Kidney epithelial cell (primary cell): ENCODE measurements at regions not wholly inside any gene's neighbourhood (a gene's known extent, or its start where the extent isn't known, plus 50 kb on each side); places are given as distances from the start of the nearest gene placed in this dataset.

Experiments used
- DNase-seq: peaks from one replicate; pipeline ENCODE4 v3.0.0-alpha.2; 2010; ENCODE audit warnings: low read depth
- H3K27me3 ChIP-seq: 2 replicates; pipeline ENCODE4 v1.6.0; 2011; ENCODE audit warnings: low read length; ENCODE audit not compliant: control insufficient read depth, insufficient read depth
- H3K36me3 ChIP-seq: 2 replicates; pipeline ENCODE4 v1.5.1; 2011; ENCODE audit warnings: low read length; ENCODE audit not compliant: control insufficient read depth, insufficient read depth
- H3K4me3 ChIP-seq: 2 replicates; pipeline ENCODE4 v1.5.1; 2011; ENCODE audit warnings: low read depth, mild to moderate bottlenecking, control low read depth, low read length
- CTCF ChIP-seq: IDR thresholded peaks from 2 replicates; pipeline ENCODE4 v1.5.1; 2011; ENCODE audit warnings: mild to moderate bottlenecking, moderate library complexity, low read length, control low read depth, inconsistent platforms; ENCODE audit not compliant: insufficient read depth, poor library complexity, severe bottlenecking

GRCh38 chr12:116650585-116651087, 87.2 kb downstream of the SPRING1 start:
- TF ChIP-seq CTCF, result no peak
- no peak overlapping the region for H3K4me3 ChIP-seq
- no peaks in the 10 kb centered on the region for H3K36me3 ChIP-seq
- H3K27me3 ChIP-seq, result peaks cover 16% of the 10 kb centered on the region
- no peak for DNase-seq

- peaks cover 12% of the 10 kb centered on the region for H3K27me3 ChIP-seq
- no peak overlapping the region for H3K4me3 ChIP-seq
- no peaks in the 10 kb centered on the region for H3K36me3 ChIP-seq
- TF ChIP-seq CTCF, result no peak
- DNase-seq, result no peak
Measured at GRCh38 chr12:116650062-116650461, 87.8 kb downstream of the SPRING1 start.

DNA sequence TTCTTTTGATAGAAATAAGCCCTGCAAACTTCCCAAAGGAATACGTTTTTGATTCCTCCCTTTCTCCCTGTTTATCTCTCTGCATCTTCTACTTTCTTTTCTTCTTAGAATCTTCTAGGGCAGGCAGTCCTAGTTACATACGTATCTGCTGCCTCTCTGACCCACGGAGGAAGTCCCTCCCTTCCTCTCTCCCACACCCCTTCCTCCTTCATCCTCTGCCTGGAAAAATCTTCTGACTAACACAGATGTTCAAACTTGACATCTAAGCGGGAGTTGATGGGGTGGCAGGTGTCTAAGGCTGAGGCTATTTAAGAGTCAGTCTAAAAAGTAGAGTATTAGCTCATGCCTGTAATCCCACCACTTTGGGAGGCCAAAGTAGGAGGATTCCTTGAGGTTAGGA, 88.6 kb downstream of the MAP1LC3B2 start:
- DNase-seq, result no peak
- no peak overlapping the region for H3K4me3 ChIP-seq
- H3K36me3 ChIP-seq, result no peaks in the 10 kb centered on the region
- H3K27me3 ChIP-seq, result peaks cover 12% of the 10 kb centered on the region
- TF ChIP-seq CTCF, result no peak

DNA sequence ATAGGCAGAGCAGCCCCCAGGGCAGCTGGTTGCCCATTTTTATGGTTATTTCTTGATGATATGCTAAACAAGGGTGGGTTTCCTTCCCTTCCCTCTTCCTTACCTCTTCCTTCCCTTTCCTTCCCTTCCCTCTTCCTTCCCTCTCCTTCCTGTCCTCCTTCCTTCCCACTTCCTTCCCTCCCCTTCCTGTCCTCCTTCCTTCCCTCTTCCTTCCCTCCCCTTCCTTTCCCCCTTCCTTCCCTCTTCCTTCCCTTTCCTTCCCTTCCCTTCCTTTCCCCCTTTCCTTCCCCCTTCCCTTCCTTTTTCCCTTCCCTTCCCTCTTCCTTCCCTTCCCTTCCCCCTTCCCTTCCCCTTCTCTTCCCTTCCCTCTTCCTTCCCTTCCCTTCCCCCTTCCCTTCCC, 87.7 kb downstream of the MAP1LC3B2 start:
- Histone ChIP-seq H3K27me3 (peaks cover 12% of the 10 kb centered on the region), H3K36me3 (no peaks in the 10 kb centered on the region), H3K4me3 (no peak overlapping the region)
- DNase-seq, result no peak
- no peak for TF ChIP-seq CTCF

DNA sequence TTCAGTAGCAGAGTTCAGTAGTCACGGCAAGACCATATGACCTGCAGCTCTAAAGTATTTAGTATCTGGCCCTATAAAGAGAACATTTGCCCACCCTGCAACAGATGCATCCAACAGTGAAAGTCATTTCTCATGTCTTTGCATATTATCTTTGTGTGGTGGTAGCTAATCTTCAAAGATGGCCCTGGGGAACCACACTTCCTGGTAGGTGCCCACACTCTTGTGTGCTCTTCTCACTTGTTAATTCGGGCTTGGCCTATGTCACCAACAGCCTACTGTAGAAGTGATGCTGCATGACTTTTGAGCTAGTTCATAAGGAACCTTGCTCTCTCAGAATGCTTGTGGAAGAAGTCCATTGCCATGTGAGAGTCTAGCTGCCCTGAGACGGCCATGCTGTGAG, 85.6 kb downstream of the MAP1LC3B2 start:
- Histone ChIP-seq H3K36me3 (no peaks in the 10 kb centered on the region), H3K4me3 (no peak overlapping the region), H3K27me3 (peaks cover 12% of the 10 kb centered on the region)
- no peak for DNase-seq
- TF ChIP-seq CTCF, result no peak

GRCh38 chr12:116642683-116643082, 83.5 kb downstream of the MAP1LC3B2 start:
- TF ChIP-seq CTCF, result no peak
- Histone ChIP-seq H3K27me3 (peaks cover 9% of the 10 kb centered on the region), H3K36me3 (no peaks in the 10 kb centered on the region)

More at GRCh38 chr12:116642683-116643082, 83.5 kb downstream of the MAP1LC3B2 start:
- no peak for DNase-seq
- H3K4me3 ChIP-seq, result no peak overlapping the region
